ENCODE measurements at regions not wholly inside any gene's neighbourhood (a gene's known extent, or its start where the extent isn't known, plus 50 kb on each side); places are given as distances from the start of the nearest gene placed in this dataset.
A peak's percentile ranks its signal among the peaks of the same experiment; 100 is the strongest.

- DNase-seq (ENCODE audit: extremely low read depth, low read depth), result no peak
Observed at GRCh38 chr13:33518452-33518851, 232.9 kb upstream of the STARD13 start.

GRCh38 chr13:33519561-33520467 lies 234.3 kb upstream of the STARD13 start:
- peak; percentile 51 for DNase-seq (ENCODE audit: extremely low read depth, low read depth)

More at GRCh38 chr13:33518452-33518851, 232.9 kb upstream of the STARD13 start:
- no peak for TF ChIP-seq CTCF (IDR thresholded peaks at IDR 0.05; ENCODE audit: low read depth, low read length)

GRCh38 chr13:33520468-33520839 lies 234.9 kb upstream of the STARD13 start:
- DNase-seq (ENCODE audit: extremely low read depth, low read depth), result no peak
- TF ChIP-seq CTCF (IDR thresholded peaks at IDR 0.05; ENCODE audit: low read depth, low read length), result no peak

More at GRCh38 chr13:33519561-33520467, 234.3 kb upstream of the STARD13 start:
- no peak for TF ChIP-seq CTCF (IDR thresholded peaks at IDR 0.05; ENCODE audit: low read depth, low read length)

- peak; percentile 57 for DNase-seq (ENCODE audit: extremely low read depth, low read depth)
- no peak for TF ChIP-seq CTCF (IDR thresholded peaks at IDR 0.05; ENCODE audit: low read depth, low read length)
Observed at GRCh38 chr13:33524086-33524485, 238.5 kb upstream of the STARD13 start.

GRCh38 chr13:33525763-33526162 lies 240.2 kb upstream of the STARD13 start:
- no peak for TF ChIP-seq CTCF (IDR thresholded peaks at IDR 0.05; ENCODE audit: low read depth, low read length)
- no peak for DNase-seq (ENCODE audit: extremely low read depth, low read depth)

- no peak for TF ChIP-seq CTCF (IDR thresholded peaks at IDR 0.05; ENCODE audit: low read depth, low read length)
Observed at GRCh38 chr13:33526718-33527117, 241.2 kb upstream of the STARD13 start.

GRCh38 chr13:33528896-33529295 lies 243.3 kb upstream of the STARD13 start:
- TF ChIP-seq CTCF (IDR thresholded peaks at IDR 0.05; ENCODE audit: low read depth, low read length), result no peak
- no peak for DNase-seq (ENCODE audit: extremely low read depth, low read depth)

More at GRCh38 chr13:33526718-33527117, 241.2 kb upstream of the STARD13 start:
- DNase-seq (ENCODE audit: extremely low read depth, low read depth), result no peak
